CD14-positive monocyte (primary cell): ENCODE measurements at regions not wholly inside any gene's neighbourhood (a gene's known extent, or its start where the extent isn't known, plus 50 kb on each side); places are given as distances from the start of the nearest gene placed in this dataset.

Experiments
- DNase-seq, 3 donors: peaks; one replicate each; pipeline ENCODE4 v3.0.0-alpha.2; 2011 to 2022
- H2AFZ ChIP-seq: 2 replicates; pipeline ENCODE4 v1.6.0; 2012; ENCODE audit warnings: mild to moderate bottlenecking, low read depth, low read length, inconsistent platforms; ENCODE audit not compliant: insufficient read depth, poor library complexity, severe bottlenecking
- H3K27ac ChIP-seq, 2 donors: 1 replicate in 1 of 2; 2 replicates in 1 of 2; pipeline ENCODE4 v1.5.1; 2012 to 2013; ENCODE audit warnings: low read length in 2 of 2, control low read depth in 1 of 2, inconsistent platforms in 1 of 2, low read depth in 1 of 2, mild to moderate bottlenecking in 1 of 2
- H3K27me3 ChIP-seq, 2 donors: one replicate each; pipeline versions ENCODE4 v1.6.0 to v1.6.1; 2011 to 2013; ENCODE audit warnings: low read length in 2 of 2; ENCODE audit not compliant: control insufficient read depth in 2 of 2, insufficient read depth in 2 of 2
- H3K36me3 ChIP-seq, 2 donors: replicated peaks in 1 of 2; 1 replicate in 1 of 2; 2 replicates in 1 of 2; pipeline versions ENCODE4 v1.5.1 to v1.6.1; 2012 to 2013; ENCODE audit warnings: low read length in 2 of 2, control low read depth in 1 of 2, inconsistent platforms in 1 of 2, mild to moderate bottlenecking in 1 of 2; ENCODE audit not compliant: insufficient read depth in 2 of 2, control insufficient read depth in 1 of 2
- H3K4me1 ChIP-seq, 2 donors: 1 replicate in 1 of 2; 2 replicates in 1 of 2; pipeline versions ENCODE4 v1.5.1 to v1.6.1; 2012 to 2013; ENCODE audit warnings: low read length in 2 of 2, control low read depth in 1 of 2, inconsistent platforms in 1 of 2, mild to moderate bottlenecking in 1 of 2, moderate library complexity in 1 of 2; ENCODE audit not compliant: insufficient read depth in 2 of 2, control insufficient read depth in 1 of 2
- H3K4me2 ChIP-seq: replicated peaks from 2 replicates; pipeline ENCODE3; 2012; ENCODE audit warnings: low read length, moderate library complexity, mild to moderate bottlenecking; ENCODE audit not compliant: poor library complexity, severe bottlenecking; ENCODE audit errors: extremely low read depth
- H3K4me3 ChIP-seq, 3 experiments: fragments of 200-600 bp in 1 of 3; sonication (generic) in 1 of 3; replicated peaks in 1 of 3; 1 replicate in 2 of 3; 2 replicates in 1 of 3; pipeline ENCODE4 v1.5.1; 2011 to 2013; ENCODE audit warnings: low read length in 3 of 3, mild to moderate bottlenecking in 3 of 3, control low read depth in 2 of 3, low read depth in 2 of 3, inconsistent platforms in 1 of 3, moderate library complexity in 1 of 3
- H3K79me2 ChIP-seq: 2 replicates; pipeline ENCODE4 v1.6.0; 2012; ENCODE audit warnings: mild to moderate bottlenecking, control low read depth, inconsistent platforms, low read length, moderate library complexity; ENCODE audit not compliant: insufficient read depth
- H3K9ac ChIP-seq: 2 replicates; pipeline ENCODE4 v1.6.0; 2017; ENCODE audit warnings: low read length, mild to moderate bottlenecking; ENCODE audit not compliant: insufficient read depth, poor library complexity, severe bottlenecking
- H3K9me3 ChIP-seq, 2 donors: replicated peaks in 1 of 2; 1 replicate in 1 of 2; 2 replicates in 1 of 2; pipeline versions ENCODE4 v1.5.1 to v1.6.1; 2012 to 2013; ENCODE audit warnings: low read length in 2 of 2, control low read depth in 1 of 2; ENCODE audit not compliant: control insufficient read depth in 1 of 2, insufficient read depth in 1 of 2
- H4K20me1 ChIP-seq: 2 replicates; pipeline ENCODE4 v1.6.0; 2012; ENCODE audit warnings: mild to moderate bottlenecking, low read length, control low read depth, moderate library complexity; ENCODE audit not compliant: insufficient read depth
- H3K27ac Mint-ChIP-seq, 7 donors: one replicate each; pipeline ENCODE4 v1.8.0; 2020; ENCODE audit warnings: mild to moderate bottlenecking in 7 of 7, mixed read lengths in 7 of 7, moderate library complexity in 6 of 7, inconsistent platforms in 2 of 7
- H3K27me3 Mint-ChIP-seq, 3 donors: one replicate each; pipeline ENCODE4 v1.8.0; 2021 to 2022; ENCODE audit warnings: low read depth in 3 of 3, mild to moderate bottlenecking in 3 of 3, mixed read lengths in 3 of 3, moderate library complexity in 3 of 3, inconsistent platforms in 1 of 3
- H3K36me3 Mint-ChIP-seq, 2 donors: one replicate each; pipeline ENCODE4 v1.8.0; 2020; ENCODE audit warnings: mixed read lengths in 2 of 2, inconsistent platforms in 1 of 2, mild to moderate bottlenecking in 1 of 2
- H3K4me1 Mint-ChIP-seq: one replicate; pipeline ENCODE4 v1.8.0; 2020; ENCODE audit warnings: mild to moderate bottlenecking, mixed read lengths
- H3K4me3 Mint-ChIP-seq, 2 donors: one replicate each; pipeline ENCODE4 v1.8.0; 2020; ENCODE audit warnings: mild to moderate bottlenecking in 2 of 2, mixed read lengths in 2 of 2, moderate library complexity in 1 of 2
- H3K9me3 Mint-ChIP-seq, 7 donors: one replicate each; pipeline ENCODE4 v1.8.0; 2020 to 2022; ENCODE audit warnings: mixed read lengths in 7 of 7, mild to moderate bottlenecking in 6 of 7, moderate library complexity in 6 of 7, inconsistent platforms in 2 of 7
- WGBS: methylation state at CpG from one replicate; pipeline ENCODE4 v1.1.5; 2013; ENCODE audit warnings: missing lambda C conversion rate; ENCODE audit not compliant: insufficient coverage; 5-methylcytosine and 5-hydroxymethylcytosine counted together
- intact Hi-C, 2 donors: fragments of 100-400 bp; cut with micrococcal nuclease; formaldehyde crosslinking; loops; one replicate each; pipeline versions ENCODE4 v1.15.0 to v1.15.1; 2023
- TF ChIP-seq, protein P1 (sequence below): fragments of 200-600 bp; IDR thresholded peaks from one replicate; pipeline ENCODE4 v1.8.0; 2022; ENCODE audit warnings: antibody characterized with exemption, mild to moderate bottlenecking

- no peak overlapping the region for H3K27ac Mint-ChIP-seq
These were observed 1454.4 kb upstream of the CELF4 start for GRCh38 chr18:39019989-39020388.

DNA sequence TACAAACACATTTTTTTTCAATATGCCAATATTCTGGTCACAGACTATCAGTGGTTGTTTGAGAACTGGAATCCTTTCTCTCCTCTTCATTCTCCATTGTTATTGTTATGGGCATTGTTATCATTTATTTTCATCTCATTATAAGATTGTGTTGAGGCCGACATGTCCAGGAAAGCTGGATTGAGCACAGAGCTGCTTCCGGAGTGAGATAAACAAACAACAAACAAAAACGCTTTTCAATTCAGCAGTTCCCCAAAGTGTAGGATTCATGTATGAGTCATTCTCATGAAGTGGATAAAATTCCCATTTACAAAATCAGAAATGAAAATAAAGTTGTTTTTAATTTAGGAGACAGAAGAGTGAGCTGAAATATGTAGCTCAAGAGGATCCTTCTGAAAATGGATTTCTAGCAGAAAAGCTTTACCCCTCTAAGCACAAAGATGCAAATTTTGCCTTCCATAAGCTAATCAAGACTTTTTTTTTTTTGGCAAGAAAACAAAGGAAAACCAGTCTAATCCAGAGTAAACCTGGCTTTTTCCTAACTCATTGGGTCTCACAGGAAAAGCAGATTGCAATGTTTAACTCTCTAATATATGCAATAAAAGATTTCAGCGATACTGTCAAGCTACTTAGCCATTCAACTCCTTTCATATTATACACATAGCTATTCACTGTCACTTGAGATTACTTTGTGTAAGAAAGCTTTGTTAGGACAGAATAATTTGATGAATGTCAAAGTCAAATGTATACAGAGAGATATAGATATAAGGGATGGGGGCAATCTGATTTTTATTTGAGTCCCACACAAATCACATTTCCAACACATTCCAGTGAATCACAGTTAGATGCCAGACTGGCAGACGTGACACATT lies 1441.7 kb upstream of the CELF4 start:
- Mint-ChIP-seq H3K4me3 (no peak overlapping the region), H3K27me3 (no peaks in the 10 kb centered on the region), H3K9me3 (peaks cover 1 to 20% (median 7%) of the 10 kb centered on the region in 7 donors), H3K27ac (no peak overlapping the region), H3K36me3 (no peaks in the 10 kb centered on the region), H3K4me1 (no peaks in the 10 kb centered on the region)
- no peaks in the 10 kb centered on the region for H3K36me3 ChIP-seq
- no peak overlapping the region for H3K27ac ChIP-seq
- H3K9ac ChIP-seq, result no peak overlapping the region
- TF ChIP-seq, protein P1, sequence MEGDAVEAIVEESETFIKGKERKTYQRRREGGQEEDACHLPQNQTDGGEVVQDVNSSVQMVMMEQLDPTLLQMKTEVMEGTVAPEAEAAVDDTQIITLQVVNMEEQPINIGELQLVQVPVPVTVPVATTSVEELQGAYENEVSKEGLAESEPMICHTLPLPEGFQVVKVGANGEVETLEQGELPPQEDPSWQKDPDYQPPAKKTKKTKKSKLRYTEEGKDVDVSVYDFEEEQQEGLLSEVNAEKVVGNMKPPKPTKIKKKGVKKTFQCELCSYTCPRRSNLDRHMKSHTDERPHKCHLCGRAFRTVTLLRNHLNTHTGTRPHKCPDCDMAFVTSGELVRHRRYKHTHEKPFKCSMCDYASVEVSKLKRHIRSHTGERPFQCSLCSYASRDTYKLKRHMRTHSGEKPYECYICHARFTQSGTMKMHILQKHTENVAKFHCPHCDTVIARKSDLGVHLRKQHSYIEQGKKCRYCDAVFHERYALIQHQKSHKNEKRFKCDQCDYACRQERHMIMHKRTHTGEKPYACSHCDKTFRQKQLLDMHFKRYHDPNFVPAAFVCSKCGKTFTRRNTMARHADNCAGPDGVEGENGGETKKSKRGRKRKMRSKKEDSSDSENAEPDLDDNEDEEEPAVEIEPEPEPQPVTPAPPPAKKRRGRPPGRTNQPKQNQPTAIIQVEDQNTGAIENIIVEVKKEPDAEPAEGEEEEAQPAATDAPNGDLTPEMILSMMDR, result no peak
- H3K9me3 ChIP-seq, result peaks cover 8 to 13% of the 10 kb centered on the region in 2 donors
- intact Hi-C loops, result no loop called here
- DNase-seq, result no peak
- no peak overlapping the region for H3K4me2 ChIP-seq
- no CpG with 5 or more reads among the region's 5 CpGs for WGBS
- H3K4me3 ChIP-seq, result no peak overlapping the region
- no peaks in the 10 kb centered on the region for H3K27me3 ChIP-seq
- H2AFZ ChIP-seq, result no peak overlapping the region
- H3K4me1 ChIP-seq, result no peaks in the 10 kb centered on the region
- H4K20me1 ChIP-seq, result no peaks in the 10 kb centered on the region
- no peaks in the 10 kb centered on the region for H3K79me2 ChIP-seq

More at GRCh38 chr18:39019989-39020388, 1454.4 kb upstream of the CELF4 start:
- H3K27me3 ChIP-seq, result no peaks in the 10 kb centered on the region
- no peak overlapping the region for H3K9ac ChIP-seq
- no peaks in the 10 kb centered on the region for H3K79me2 ChIP-seq
- H3K4me3 ChIP-seq, result no peak overlapping the region
- H3K4me3 Mint-ChIP-seq, result no peak overlapping the region
- no peaks in the 10 kb centered on the region for H3K4me1 ChIP-seq
- H3K27me3 Mint-ChIP-seq, result no peaks in the 10 kb centered on the region
- no peak overlapping the region for H3K4me2 ChIP-seq
- H3K9me3 Mint-ChIP-seq, result peaks cover 0 to 7% (median 3%) of the 10 kb centered on the region in 7 donors
- intact Hi-C loops, result no loop called here
- no peaks in the 10 kb centered on the region for H3K4me1 Mint-ChIP-seq
- TF ChIP-seq, protein P1, result no peak
- no peak overlapping the region for H3K27ac ChIP-seq
- H2AFZ ChIP-seq, result no peak overlapping the region
- no peaks in the 10 kb centered on the region for H3K36me3 Mint-ChIP-seq
- H4K20me1 ChIP-seq, result no peaks in the 10 kb centered on the region
- H3K36me3 ChIP-seq, result no peaks in the 10 kb centered on the region
- 100% methylated on average over 2 of the region's 3 CpGs for WGBS
- no peak for DNase-seq
- H3K9me3 ChIP-seq, result peaks cover 5 to 13% of the 10 kb centered on the region in 2 donors
